Dermis microvascular lymphatic vessel endothelial cell (primary cell): ENCODE measurements at regions not wholly inside any gene's neighbourhood (a gene's known extent, or its start where the extent isn't known, plus 50 kb on each side); places are given as distances from the start of the nearest gene placed in this dataset.
"Not testable (repeated sequence)": the region's sequence is repeated elsewhere in the genome, so short reads cannot be mapped to it uniquely, and the experiment has no call there.

Source experiments
- DNase-seq, 2 donors: peaks; one replicate each; pipeline versions ENCODE4 v3.0.0 to v3.0.0-alpha.2; 2010; ENCODE audit warnings: low read depth in 2 of 2

DNA sequence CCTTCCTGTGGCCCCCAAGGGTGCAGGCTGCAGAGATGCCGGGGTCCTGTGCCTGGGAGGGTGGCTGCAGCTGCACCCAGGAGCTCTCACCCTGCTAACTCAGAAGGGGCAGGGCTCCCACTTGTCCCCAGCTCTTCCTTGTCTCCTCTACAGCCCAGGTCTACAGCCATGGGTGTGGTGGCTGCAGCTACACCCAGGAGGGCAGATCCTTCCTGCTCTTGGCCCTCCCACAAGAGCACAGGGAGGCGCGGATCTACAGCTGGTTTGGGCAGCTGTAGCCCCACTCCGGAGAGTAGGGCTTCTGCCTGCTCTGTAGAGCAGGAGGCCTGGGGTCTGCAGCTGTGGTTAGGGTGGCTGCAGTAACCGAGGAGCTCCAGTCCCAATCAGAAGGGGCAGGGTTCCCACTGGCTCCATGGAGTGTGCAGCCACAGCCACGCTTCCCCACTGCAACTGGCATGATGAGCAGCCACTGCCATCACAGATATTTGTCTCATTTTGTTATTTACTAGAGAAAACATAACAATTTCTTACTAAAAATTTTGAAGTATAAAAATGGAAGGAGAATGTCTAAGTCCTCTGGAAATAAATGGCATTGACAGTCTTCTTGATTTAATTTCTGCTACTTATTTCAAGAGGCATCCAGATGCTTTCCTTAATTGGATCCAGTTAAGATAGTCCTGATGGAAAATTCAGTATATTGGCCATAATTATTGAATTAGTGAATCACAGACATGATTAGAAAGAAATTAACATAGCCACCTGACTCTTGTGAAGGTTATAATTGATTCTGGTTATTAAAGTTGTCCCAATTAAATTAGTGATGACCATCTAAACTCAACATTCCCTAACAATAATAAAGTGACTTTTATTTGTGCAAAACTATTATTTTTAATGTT, 233.6 kb downstream of the KCNE4 start:
- no peak for DNase-seq

- no peak for DNase-seq
These were observed 242.8 kb downstream of the KCNE4 start for GRCh38 chr2:223294756-223295155.

DNA sequence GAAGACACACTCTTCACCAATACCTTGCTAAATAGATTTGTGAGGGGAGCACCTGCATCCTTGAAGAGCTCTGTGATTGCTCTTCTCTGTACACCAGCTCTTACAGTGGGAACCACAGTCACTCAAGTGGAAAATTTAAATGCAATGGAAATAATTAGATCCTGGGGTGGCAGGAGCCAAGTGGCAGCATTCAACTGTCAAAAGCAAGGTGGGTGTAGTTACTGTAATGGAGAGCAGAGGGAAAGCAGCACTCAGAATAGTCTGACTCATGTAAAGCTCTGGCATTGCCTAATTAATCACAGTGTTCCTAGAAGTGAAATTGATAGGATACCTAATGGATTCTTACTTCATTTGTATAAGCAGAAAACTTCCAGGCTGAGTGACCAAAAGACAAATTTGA, 245.8 kb downstream of the KCNE4 start:
- DNase-seq, result no peak

- not testable (repeated sequence) for DNase-seq
These were observed 246.3 kb downstream of the KCNE4 start for GRCh38 chr2:223298329-223298728.

DNA sequence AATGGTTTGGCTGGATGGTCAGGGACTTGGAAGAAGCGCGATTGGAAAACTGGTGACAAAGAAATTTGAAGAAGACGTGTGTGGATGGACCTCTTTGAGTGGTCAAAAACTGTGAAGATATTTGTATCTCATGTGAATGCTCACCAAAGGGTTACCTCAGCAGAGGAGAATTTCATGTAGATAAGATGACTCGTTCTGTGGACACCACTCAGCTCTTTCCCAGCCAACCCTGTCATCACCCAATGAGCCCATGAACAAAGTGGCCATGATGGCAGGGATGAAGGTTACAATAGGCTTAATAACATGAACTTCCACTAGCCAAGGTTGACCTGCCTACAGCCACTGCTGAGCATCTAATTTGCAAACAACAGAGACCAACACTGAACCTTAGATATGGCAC, 248.3 kb downstream of the KCNE4 start:
- no peak for DNase-seq

DNA sequence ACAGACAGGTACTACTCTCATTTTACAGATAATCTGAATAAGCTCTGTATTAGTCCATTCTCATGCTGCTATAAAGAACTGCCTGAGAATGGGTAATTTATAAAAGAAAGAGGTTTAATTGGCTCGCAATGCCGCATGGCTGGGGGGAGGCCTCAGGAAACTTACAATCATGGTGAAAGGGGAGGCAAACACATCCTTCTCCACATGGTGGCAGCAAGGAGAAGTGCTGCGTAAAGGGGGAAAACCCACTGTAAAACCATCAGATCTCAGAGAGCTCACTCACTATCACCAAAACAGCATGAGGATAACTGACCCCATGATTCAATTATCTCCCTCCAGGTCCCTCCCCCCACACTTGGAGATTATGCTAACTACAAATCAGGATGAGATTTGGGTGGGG, 254.4 kb downstream of the KCNE4 start:
- peak in 1 of 2 donors; percentile 17 for DNase-seq

DNA sequence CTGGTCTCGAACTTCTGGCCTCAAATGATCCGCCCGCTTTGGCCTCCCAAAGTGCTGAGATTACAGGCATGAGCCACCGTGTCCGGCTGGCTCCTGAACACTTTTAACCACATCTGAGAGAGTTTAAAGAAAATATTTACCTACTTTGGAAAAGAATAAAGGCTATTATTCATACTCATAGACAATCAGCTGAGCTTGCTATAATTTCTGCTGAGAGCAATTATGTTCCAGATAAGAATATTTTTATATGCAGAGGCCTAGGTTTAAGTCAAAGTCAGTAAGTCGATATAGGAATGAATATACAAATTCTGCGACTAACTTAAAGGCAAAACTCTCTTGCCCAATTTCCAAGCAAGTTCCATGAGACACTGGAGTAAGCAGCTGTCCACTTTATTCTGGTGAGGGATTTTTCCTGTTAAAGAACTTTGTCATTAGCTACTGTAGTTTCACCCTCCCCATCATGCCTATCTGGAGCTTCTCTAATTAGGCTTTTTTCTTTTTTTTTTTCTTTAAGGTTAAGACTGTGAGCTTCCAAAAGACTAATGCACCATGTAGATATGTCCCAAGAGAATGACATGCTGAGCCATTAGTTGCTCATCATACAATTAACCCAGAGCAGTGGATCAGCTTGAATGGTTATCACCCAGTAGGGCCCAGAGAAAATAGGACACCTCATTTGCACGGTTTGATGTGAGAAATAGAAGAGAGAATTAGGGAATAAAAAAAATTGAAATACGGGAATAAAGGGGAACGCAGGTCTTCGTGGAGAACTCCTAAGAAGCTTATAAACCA, 260.1 kb downstream of the KCNE4 start:
- no peak for DNase-seq

GRCh38 chr2:223313101-223313500, 261.1 kb downstream of the KCNE4 start:
- DNase-seq, result no peak

DNA sequence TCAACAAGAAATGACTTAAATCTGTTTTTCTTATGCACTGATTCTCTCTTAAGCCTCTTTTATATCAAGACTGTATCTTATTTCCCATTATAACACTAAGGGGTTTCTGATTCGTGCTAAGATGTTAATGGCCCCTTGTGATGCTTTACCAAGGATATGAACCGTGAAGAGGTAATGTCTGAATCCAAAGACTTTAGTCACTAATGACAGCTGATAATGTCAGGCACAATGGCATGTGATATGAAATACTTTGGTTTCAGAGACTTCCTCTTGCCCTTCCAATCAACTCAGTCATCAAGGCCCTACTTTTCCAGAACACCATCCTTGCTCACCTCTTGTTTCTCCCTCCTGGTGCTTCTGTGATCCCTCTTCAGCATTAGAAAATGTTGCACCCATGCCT, 262.8 kb downstream of the KCNE4 start:
- no peak for DNase-seq

DNA sequence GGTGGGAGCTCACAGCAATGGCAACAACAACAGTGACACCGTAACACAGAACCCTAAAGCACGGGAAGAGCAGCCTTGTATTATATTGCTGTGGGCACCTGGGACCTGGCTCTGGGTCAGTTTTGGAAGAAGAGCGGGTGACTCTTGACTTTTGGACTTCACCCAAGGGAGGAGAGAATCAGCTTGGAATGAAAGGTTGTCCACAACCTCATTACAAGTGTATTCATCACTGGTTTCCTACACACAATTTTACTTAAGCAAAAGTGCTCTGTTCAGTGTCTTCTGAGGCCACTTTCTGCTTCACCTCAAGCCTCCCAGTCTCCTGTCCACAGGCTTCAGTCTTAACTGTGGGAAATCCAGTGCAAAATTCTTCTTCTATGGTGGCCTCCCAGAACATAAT, 263.8 kb downstream of the KCNE4 start:
- no peak for DNase-seq

GRCh38 chr2:223316342-223316741, 264.4 kb downstream of the KCNE4 start:
- no peak for DNase-seq

DNA sequence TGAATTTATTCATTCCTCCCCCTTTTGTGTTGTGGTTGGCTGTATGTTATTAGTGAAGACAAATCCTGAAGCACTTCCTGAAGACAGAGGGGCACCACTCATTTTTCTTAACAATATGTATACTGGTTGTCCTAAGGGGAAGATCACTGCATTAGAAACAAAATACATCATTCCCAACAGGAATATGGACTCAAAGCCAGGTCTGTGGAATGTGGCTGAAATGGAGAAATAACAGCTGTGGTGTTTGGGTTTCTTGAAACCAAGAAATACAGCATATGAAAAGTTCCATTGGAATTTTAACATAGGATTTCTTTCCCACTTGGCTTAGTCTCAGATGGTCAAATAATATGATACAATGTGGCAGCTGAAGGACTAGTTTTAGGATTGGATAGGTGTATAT, 267.6 kb downstream of the KCNE4 start:
- DNase-seq, result no peak

DNA sequence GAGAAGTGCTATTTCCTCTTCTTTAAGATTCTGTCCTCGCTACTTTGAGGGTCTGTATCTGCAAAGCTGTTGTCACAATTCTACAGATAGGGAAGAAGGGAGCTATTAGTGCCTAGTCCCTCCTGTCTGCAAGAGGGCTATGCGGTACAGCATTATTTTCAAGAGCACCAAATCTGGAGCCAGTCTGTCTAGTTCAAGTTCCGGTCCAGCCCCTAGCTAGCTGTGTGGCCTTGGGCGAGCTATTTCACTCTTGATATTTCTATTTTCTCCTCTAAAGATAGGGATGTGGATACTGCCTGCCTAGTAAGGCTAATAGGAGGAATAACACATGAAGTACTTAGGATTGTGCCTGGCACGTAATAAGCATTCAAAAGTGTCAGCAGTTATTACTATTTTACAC, 272.4 kb downstream of the KCNE4 start:
- DNase-seq, result no peak

GRCh38 chr2:223328578-223328977, 273.6 kb downstream of the SCG2 start:
- DNase-seq, result no peak

GRCh38 chr2:223330747-223331146, 271.4 kb downstream of the SCG2 start:
- not testable (repeated sequence) for DNase-seq

- no peak for DNase-seq
These were observed 264.1 kb downstream of the SCG2 start for GRCh38 chr2:223338016-223338415.

DNA sequence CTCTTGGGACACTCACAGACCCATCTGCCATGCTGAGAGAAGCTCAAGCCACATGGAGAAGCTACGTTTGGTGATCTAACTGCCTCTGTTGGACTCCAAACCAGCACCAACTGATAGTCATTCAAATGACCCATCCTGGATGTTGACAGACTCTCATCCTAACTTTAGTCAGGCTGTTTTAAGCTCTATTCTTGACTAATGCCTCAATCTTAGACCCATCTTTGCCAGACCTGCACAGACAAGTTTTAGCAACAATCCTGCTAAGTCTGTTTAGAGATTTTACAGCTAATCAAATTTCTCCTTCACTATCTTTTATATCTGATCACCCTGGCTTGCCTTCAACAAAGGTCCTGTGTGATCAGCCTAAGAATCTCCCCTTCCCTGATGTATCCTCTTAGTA, 245.1 kb downstream of the SCG2 start:
- DNase-seq, result no peak

- DNase-seq, result no peak
These were observed 239.1 kb downstream of the SCG2 start for GRCh38 chr2:223363085-223363484.

GRCh38 chr2:223365158-223365679, 236.9 kb downstream of the SCG2 start:
- DNase-seq, result no peak

DNA sequence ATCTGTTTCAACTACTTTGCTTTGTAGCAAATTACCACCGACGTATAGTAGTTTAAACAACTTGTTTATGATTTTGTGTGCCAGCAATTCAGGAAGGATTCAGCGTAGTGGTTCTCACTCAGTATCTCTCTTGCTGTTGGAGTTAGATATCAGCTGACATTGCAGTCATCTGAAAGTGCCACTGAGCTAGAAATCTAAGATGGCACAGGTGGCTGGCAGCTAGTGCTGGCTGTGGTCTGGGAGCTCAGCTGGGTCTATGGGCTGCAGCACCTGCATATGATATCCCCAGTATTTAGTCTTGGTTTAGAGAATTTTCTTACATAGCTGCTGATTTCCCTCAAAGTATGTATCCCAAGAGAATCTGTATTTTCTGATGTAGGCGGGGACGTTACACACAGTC, 235.6 kb downstream of the SCG2 start:
- DNase-seq, result no peak

- no peak for DNase-seq
These were observed 233.7 kb downstream of the SCG2 start for GRCh38 chr2:223368481-223368880.

DNA sequence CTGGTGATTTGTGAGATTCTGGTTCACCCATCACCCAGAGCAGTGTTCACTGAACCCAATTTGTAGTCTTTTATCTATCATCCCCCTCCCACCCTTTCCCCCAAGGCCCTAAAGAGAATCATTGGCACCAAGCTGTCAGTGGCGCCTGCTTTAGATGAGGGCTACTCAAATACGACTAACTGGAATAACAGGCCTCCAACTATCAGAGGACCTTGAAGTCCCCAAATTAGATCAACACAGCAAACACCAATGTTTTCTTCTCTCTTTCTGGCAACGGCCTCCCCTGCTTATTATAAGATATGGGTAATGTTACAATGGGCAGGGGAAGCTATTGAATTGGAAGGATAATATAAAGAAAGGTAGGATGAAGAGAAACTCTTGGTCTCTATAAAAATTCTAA, 232.3 kb downstream of the SCG2 start:
- no peak for DNase-seq

DNA sequence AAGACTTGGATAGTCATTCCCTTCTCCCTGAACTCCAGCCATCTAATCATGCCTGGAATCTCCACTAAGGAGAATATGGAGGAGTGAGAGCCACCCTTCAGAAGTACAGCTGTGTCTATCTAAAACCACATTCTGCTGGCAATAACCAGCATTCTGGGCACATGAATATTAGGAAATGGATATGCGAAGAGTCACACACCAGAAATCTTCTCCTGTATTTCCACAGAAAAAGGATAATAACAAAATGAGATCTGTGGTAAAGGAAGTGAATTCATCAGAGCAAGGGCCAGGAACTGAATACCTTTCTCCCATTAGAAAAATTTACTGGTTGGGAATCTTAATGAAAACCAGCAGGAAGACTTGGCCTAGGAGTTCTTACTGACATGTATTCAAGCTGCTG, 218.8 kb downstream of the SCG2 start:
- no peak for DNase-seq
